G401 (cell line): ENCODE measurements at regions not wholly inside any gene's neighbourhood (a gene's known extent, or its start where the extent isn't known, plus 50 kb on each side); places are given as distances from the start of the nearest gene placed in this dataset.
A peak's percentile ranks its signal among the peaks of the same experiment; 100 is the strongest.

Source experiments
- DNase-seq: peaks from one replicate; pipeline ENCODE4 v3.0.0-alpha.2; 2015; ENCODE audit warnings: low spot score
- in situ Hi-C: cut with HindIII; loops from 2 replicates; pipeline ENCODE4 v1.10.0; 2016; ENCODE audit warnings: low sequenced_read_pairs, mixed read lengths

DNA sequence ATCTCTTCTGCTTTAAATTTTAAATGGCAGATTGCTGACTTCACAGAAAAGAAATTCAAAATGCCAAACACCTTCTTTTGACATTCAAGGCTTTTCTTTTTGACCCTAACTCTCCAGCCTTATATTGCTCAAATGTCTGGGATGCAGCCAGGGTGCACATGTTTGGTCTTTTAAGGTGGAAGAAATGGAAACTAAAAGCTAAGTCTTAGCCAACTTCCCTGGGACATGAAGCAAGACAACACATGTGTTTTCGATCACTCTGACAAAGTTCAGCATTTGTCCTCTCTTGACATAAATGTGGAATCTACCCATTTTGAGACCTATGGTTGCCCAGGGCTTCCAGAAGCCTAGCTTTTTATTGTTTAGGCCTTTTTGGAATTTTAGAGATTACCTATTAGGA lies 161.6 kb downstream of the RDH14 start:
- in situ Hi-C loops: no loop called here

DNA sequence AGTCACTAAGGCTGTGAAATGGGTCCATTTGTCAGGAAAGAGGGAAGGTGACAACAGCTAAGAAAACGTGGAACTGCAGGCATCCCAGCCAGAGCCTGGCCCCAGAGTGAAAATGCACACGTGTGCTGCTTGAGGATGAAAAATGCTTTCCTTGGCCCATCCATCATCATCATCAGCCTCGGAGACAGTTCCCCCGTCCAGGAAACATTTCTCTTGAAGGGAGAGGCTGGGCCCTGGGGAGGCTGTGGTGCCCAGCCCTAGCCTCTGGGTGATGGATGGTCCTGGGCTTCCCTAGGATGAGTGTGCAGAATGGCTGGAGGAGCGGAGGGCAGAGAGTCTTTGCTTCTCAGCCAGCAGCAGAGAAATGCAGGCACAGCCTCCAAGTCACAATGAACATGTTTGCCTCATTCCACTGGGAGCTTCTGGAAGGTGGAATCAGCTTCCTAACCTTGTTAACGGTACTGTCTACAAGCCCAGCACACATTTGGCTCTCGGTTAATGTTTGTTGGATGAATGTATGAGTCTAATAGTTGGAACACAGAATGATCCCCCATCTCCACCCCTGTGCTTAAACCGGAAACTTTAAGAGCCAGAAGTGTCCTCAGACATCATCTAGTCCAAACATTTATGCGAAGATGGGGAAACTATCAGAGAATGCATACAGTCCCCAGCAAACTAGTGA lies 164.0 kb downstream of the RDH14 start:
- in situ Hi-C loops: no loop called here
- no peak for DNase-seq

More for the DNA sequence above, 161.6 kb downstream of the RDH14 start:
- no peak for DNase-seq

DNA sequence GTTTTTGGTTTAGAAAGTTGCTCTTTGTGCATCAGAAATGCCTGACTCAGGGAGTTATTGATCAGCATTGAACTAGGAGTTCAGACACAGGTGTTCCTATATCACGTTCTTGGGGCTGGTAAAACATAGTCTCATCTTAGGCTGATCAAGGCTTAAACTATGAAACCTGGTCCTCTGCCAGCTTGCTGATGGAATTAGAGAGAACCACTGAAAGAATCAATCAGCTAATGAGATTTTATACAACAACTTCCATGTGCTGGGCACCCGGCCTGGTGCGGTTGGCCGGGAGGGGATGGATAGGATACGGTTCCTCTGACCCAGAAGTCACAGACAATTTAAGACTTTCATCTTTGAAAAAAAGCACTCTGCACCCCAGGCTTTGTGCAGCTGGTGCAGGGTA lies 164.9 kb downstream of the RDH14 start:
- no peak for DNase-seq
- in situ Hi-C loops: no loop called here

DNA sequence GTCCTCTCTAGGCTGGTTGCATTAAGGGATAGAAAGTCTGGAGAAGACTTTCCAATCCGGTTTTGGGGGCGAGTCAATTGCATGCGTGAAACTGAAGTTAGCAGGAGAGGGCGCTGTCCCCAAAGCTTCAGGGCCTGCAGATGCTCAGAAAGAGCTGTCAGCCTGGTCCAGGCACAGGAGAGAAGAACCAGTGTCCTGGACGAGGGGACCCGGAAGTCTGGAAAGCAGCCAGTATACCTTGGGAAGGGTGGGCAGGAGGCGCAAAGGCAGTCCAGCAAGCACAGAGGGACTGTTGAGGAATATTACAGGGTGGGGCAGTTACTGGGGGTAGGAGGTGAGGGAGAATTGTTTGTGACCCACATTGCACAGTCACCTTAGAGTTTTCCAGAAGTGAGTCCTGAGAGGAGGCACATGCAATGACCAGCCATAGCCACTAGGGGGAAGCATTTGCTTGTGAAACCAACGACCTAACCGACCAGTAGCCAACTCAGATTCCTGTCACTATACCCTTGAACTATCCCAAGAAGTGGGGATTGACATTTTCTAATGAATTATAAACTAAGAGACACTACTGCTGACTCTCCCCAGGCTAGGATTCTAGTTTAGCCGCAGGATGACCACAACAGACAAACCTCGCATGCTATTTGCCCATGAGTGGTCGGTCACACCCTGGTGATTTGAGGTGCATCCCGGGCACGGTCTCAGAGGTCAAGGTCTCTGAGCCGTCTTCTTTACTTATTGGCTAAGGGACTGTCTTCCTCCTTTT lies 172.8 kb downstream of the RDH14 start:
- in situ Hi-C loops: no loop called here
- DNase-seq: peak; percentile 72

DNA sequence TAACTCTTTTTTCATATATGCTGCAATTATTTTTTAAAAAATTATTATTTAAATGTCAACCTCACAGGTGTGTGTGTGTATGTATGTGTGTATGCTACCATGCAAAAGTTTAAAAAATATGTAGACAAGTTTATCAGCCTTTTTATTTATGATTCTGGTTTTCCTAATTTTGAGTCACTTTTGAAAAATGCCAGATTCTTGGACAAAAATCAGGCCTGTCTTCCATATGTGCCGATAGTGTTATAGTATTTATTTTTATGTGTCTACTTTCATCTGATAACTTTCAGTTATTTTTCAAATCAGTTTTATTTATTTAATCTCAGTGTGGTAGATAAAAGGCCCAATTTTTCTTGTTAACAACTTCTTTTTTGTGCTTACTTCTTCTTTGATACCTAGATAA lies 176.2 kb downstream of the RDH14 start:
- in situ Hi-C loops: no loop called here
- no peak for DNase-seq

DNA sequence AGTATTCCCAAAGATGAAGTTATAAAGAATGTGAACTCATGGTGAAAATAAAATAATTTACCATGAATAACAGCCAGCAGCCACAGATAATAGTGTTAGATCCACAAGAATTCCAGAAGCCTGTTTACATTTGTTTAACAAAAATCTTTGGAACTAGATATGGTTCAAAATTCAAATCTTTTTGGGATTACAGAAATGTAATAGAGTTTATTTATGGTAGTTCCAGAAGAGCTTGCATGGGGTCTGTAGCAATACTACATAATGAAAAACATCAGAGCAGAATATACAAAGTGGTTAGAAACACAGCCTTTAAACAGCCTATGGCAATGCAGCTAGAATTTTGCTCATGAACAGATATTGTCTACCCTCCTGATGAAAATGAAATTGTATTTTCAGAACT lies 179.1 kb downstream of the RDH14 start:
- in situ Hi-C loops: no loop called here

DNA sequence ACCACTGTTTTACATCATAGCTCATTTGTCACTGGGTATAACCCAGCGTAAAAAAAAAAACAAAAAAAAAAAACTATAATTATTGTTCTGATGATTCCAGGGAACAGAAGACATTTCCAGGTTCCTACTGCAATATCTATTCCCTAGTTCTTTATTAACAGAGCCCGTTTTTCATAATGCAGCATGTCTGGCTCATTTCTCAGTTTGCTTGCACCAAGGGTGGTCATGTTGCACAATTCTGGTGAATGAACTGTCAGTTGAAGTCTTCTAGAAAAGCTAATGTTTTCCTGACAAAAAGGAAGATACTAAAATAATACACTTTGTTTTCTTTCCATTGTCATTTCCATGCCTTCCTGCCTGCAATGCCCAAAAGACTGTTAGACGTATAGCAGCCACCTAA lies 180.1 kb downstream of the RDH14 start:
- no peak for DNase-seq
- in situ Hi-C loops: no loop called here

More for the DNA sequence above, 179.1 kb downstream of the RDH14 start:
- DNase-seq: no peak

DNA sequence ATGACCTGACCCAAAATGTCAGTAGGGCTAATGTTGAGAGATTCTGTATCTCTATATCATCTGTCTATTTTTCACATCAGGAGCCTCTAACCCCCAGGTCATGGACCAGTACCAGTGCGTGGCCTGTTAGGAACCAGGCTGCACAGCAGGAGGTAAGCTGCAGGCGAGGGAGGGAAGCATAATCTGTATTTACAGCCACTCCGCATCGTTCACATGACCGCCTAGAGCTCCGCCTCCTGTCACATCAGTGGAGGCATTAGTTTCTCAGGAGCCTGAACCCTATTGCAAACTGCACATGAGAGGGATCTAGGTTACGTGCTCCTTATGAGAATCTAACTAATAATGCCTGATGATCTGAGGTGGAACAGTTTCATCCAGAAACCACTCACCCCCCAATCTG lies 180.6 kb downstream of the RDH14 start:
- in situ Hi-C loops: no loop called here
- no peak for DNase-seq

DNA sequence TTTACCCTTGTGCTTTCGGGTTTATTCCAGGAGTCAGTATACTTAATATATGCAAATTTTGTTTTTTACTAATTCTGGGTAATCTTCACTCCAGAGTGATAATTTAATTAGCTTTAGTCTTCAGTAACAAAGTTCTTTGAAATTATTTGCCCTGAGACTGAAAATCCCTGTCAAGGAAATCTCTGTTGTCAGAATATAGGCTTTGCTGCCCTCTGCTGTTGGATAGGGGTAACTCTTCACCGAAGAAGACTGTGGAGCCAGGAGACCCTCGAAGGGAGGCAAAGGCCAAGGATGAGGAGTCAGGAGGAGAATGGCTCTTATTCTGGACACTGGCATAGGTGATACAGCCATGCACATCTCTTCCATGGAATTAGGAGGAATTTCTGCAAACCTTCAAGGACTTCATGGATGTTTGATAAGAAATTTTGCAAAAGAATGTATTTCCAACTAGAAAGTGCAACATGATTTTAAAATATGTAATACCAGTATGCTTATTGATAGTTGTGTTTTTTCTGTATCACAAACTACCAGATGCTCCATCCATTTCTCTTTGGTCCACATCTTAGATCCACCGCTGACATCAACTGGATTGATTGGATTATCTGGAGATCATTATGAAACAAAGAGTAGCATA lies 182.3 kb downstream of the RDH14 start:
- in situ Hi-C loops: no loop called here
- peak; percentile 53 for DNase-seq

DNA sequence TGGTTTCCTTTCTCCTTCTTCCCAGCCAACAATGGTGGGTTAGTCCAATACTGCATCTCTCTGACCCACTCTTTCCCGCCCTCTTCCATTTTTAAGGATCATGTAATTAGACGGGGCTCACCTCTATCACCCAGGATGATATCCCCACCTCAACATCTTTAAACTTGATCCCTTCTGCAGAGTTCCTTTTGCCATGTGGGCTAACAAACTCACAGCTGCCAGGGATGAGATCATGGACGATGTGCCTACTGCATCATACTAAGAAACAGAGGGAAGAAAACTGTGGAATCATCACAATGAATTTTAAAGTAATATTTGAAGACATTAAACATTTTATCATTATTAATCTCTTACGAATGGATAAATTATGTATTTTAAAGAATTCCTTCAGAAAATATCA lies 183.5 kb downstream of the RDH14 start:
- in situ Hi-C loops: no loop called here
- DNase-seq: no peak

DNA sequence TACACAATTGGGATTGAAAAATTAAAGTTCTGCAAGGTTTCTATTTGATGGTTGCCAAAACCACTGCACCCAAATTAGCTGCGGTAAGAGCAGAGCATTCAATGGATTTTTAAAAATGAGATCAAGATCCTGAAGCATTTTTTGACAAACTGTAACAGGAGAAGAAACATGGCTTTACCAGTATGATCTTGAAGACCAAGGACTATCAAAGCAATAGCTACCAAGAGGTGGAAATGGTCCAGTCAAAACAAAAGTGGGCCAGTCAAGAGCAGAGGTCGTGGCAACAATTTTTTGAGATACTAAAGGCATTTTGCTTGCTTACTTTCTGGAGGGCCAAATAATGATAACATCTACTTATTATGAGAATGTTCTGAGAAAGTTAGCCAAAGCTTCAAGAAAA lies 186.8 kb downstream of the RDH14 start:
- no peak for DNase-seq
- in situ Hi-C loops: no loop called here

DNA sequence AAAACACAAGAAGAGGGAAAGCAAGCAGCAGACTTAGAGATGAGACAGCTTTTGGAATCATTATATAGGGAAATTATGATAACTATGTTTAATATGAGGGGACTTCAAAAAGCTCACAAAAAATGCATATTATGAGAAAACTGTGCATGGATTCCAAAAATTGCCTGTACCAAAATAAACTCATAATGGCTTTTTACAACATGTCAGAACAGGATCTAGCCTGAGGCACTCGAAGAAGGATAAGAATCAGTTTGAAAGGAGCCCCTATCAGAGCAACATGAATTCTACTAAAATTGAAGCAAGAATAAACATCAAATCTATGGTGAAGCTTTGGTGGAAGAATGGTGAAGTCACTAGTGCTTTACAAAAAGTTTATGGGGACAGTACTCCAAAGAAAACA lies 187.4 kb downstream of the RDH14 start:
- in situ Hi-C loops: no loop called here
- DNase-seq: no peak

DNA sequence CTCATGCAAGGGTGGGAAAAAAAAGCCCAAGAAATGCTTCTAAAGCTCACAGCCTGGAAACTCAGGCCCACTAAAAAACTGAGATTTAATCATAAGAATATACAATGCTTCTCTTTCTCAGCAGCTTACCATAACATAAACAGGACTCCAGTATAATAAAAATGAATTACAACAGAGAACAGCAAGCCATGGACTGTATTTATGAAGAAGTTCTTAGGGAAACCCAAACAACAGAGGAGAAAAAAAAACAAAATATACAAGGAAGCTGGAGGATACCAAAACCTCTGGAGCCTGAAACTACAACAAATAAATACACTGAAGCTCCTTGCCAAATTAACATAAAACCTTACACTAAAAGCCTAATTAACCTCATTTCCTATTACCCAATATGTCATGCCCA lies 187.8 kb downstream of the RDH14 start:
- no peak for DNase-seq
- in situ Hi-C loops: no loop called here

DNA sequence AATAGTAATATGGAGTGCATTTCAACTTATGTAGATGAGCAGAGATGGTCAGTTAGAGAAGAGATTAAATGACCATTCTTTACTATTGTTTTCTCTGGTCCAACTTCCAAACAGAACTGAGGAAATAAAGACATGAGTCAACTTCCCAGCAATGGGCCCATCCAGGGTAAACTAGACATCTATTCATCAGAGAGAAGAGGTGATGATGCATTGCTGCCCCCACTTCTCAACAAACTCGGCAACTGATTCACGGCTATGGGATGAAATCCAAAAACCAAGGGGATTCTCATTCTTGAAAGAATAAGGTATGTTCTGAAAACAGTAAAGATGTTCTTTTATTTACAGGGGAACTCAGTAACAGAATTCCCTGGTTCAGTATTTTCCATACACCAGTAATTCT lies 190.7 kb downstream of the RDH14 start:
- in situ Hi-C loops: no loop called here
- DNase-seq: no peak

DNA sequence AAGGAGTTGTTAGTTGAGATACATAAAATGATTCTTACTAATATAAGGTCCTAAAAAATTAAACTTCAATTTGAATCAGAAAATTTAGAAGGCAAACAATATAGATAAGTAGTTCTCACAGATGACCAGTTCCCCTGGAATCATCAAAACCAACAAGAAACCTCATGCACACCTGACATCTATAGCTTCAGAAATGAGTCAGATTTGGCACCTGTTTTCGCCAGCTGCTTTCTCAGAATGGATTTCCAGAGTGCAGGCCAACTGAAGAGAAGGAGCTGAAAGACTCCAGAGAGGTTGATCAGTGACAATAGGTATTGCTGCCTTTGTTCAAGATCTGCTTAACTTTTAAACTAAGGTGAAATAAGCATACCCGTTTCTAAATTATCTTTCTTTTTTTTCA lies 192.4 kb downstream of the RDH14 start:
- no peak for DNase-seq
- in situ Hi-C loops: no loop called here

DNA sequence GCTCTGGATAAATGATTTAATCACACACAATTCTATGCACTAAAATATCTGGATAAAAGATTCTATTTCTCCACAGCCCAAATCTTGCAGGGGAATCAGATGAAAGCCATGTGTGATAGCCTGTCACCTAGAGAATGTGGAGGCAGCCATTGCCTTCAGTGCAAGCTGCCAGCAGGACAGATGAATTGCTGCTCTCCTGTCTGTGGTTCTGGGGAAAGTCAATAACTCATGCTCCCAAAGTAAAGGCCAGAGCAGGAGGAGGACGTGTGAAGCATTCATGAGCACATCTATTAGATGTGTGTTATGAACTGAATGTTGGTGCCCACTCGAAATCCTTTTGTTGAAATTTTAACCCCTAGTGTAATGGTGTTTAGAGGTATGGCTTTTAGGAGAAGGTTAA lies 195.1 kb downstream of the RDH14 start:
- in situ Hi-C loops: no loop called here
- no peak for DNase-seq

DNA sequence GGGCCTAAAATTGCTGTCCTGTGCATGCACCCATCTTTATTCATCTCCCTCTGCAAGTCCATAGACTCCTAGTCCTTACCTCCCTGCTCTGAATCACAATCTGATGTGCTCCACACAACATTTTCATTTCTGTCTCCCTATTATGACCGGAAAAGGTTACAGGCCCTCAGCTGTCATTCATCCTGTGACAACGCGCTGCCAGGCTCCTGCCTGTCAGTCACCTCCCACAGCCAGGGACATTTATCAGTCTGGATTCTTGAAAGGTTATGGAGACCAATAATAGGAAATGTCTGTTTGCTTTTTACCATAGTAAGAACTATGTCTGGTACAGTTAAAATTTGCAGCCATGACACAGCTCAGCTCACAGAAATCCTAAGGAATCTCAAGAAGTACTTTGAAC lies 197.1 kb downstream of the RDH14 start:
- in situ Hi-C loops: no loop called here

DNA sequence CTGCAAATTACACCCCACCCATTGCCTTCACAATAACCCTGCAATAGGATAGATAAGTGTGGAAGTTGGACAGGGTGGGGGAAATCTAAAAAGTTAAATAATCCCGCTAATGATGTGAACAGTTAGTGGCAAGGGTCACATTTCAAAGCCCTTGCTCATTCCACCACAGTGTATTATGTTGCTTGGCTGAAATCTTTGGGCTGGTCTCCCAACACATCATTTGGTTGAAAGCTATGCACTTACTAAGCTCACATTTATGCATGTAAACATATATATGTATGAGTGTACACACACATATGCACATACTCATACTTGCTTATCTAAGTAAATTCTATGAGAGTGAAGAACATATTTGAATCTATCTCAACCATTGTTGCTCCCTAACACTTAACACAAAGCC lies 197.8 kb downstream of the RDH14 start:
- DNase-seq: no peak
- in situ Hi-C loops: no loop called here

More for the DNA sequence above, 197.1 kb downstream of the RDH14 start:
- DNase-seq: no peak

DNA sequence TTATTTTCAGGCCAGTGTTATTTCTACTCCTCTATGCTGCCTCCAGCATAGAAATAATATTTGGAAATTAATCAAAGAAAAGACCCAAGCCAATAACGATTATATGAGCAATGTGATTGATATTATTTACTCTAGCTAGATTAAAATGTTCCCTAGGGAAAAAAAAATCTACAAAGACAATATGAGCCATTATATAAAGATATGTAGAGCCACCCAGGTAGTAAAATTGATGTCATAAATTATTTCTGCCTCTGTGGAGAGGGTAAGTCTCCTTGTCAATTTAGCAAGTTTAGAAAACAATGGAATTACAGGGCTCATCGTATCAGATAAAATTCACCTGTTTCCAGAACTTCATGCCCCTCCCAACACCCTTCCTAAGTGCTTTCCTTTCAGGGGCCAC lies 202.9 kb downstream of the RDH14 start:
- no peak for DNase-seq
- in situ Hi-C loops: no loop called here

DNA sequence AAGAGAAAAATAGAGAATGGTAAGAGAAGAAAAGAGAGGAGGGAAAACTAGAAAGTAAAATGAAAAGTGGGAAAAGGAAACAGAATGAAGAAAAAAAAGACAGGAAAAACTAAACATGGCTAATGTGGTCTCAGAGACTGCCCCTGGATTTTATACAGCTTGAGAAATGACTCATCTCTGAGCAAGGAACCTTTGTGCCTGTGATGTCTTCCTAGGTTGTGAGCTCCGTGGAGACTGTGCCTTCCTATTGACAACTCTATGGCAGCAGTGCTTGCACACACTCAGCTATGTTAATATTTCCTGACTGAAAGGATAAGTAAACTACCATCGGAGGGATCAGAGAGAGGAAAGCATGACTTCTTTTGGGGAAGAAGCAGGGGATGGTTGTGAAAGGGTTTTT lies 203.8 kb downstream of the RDH14 start:
- in situ Hi-C loops: no loop called here
- DNase-seq: no peak

DNA sequence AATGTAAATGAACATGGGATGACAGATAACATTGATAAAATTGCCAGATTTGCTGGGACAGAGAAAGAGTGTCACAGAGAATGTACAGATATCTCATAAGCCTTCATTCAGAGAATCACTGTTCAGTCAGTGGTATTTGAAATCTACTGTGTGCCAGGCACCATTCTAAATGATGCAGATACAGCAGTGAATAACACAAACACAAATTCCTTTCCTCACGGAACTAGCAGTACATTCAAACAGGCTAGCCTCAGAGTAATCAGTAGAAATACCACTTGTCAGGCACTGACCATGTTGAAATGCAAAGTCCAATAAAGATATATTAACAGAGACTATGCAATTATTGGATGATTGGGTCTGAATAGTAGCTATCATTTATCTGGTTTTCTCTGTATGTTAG lies 211.0 kb downstream of the RDH14 start:
- in situ Hi-C loops: no loop called here
- DNase-seq: no peak
